HG03558 (cell line): ENCODE measurements at regions not wholly inside any gene's neighbourhood (a gene's known extent, or its start where the extent isn't known, plus 50 kb on each side); places are given as distances from the start of the nearest gene placed in this dataset.
"Not testable (repeated sequence)": the region's sequence is repeated elsewhere in the genome, so short reads cannot be mapped to it uniquely, and the experiment has no call there.

Experiments
- ATAC-seq: cut with Tn5 transposase; IDR thresholded peaks from one replicate; pipeline ENCODE4 v1.9.1; 2021; ENCODE audit warnings: moderate number of reproducible peaks; ENCODE audit not compliant: unreplicated experiment; ENCODE audit errors: extremely low read depth

DNA sequence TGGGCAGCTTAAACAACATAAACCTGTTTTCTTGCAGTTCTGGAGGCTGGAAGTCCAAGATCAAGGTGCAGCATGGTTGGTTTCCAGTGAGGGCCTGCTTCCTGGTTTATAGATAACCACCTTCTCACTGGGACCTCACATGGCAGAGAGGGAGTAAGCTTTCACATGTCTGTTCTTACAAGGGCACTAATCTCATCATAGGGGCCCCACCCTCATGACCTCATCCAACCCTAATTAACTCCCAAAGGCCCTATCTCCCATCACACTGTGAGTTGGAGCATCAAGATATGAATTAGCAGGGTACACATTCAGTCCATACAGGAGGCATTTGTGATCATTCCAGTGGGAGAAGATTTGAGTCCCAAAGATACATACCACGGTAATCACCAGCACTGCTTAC, 50.5 kb upstream of the GRIN2A start:
- no peak for ATAC-seq

DNA sequence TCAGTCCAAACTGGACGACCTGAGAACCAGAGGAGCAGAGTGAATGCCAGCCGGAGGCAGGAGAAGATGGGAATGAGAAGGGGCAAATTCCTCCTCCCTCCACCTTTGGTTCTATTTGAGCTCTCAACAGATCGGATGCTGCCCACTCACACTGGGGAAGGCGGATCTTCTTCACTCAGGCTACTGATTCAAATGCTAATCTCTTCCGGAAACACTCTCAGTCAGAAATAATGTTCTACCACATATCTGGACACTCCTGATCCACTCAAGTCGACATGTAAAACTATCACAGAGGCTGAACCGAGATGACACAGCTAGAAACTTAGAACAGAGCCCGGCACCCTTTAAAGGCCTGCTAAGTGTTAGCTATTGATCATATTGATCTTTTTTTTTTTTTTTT, 57.4 kb upstream of the GRIN2A start:
- no peak for ATAC-seq

DNA sequence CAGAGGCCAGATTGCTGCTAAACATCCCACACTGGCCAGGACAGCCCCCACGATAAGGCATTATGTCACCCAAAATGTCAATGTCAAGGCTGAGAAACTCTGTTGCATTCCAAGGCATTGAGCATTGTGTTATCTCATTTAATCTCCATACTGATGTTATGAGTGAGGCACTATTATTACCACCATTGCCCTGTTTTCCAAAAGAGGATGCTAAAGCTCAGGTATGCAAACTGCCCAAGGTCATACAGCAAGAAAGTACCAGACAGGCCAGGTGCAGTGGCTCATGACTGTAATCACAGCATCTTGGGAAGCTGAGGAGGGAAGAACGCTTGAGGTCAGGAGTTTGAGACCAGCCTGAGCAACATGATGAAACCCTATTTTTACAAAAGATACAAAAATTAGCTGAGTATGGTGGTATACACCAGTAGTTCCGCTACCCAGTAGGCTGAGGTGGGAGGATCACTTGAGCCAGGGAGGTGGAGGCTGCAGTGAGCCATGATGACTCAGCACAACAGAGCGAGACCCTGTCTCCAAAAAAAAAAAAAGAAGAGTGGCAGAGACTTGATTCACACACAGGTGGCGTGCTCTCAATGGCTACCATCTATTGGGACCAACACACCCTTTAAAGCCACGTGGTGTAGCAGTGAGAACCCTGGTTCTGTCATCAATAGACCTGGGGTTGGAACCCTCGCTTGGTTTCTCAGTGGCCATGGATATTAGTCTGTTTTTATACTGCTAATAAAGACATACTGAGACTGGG, 58.8 kb upstream of the GRIN2A start:
- ATAC-seq, result no peak

DNA sequence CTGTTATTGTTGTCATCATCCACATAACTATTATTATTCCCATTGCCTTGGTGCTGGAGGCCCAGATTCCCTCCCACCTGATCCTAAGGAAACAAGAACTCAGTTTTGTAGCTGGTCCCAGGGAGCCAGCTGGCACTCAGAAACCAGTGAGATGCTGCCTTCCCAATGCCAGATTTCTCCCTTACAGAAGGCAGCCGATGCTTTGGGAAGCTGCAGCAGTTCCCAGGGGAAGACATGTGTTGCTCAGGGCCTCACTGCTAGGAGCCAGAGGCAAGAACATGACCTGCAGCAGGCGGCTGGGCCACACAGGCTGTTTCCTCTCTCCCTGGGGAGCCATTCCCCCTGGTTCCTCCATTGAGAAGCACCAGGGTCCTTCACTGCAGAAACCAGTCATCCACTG, 59.9 kb upstream of the GRIN2A start:
- ATAC-seq, result no peak

DNA sequence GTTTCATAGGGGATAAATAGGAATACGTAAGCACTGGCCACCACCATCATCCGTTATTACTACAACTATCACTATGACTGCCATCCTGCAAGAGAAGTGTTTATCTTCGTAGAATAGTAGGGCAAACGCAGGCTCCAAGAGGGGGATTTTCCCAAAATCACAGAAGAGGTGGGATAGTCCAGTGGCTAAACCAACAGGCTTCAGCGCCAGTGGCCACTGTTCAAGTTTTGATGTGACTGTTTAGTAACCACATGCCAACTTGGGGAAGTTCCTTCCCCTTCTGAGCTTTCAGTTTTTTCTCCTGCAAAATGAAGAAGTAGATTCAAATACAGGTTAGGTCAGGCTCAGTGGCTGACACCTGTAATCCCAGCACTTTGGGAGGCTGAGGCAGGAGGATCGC, 60.7 kb upstream of the GRIN2A start:
- no peak for ATAC-seq

DNA sequence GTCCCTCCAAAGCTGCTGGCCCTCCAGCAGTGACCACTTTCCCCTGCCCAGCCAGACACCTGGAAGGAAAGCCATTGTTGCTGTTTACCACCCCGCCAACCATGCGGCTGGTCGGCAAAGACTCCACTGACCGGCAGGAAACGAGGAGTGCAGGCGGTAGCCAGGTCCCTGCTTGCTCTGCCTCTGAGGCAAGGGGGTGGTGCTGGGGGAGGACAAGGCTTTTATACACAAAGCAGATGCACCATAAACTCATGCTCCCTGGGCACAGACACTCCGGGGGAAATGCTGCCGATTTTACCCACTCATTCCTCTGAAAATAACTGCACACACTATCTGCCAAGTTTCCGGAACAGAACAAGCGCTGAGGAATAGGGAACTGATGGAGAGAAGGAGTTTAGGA, 62.8 kb upstream of the GRIN2A start:
- ATAC-seq, result no peak

DNA sequence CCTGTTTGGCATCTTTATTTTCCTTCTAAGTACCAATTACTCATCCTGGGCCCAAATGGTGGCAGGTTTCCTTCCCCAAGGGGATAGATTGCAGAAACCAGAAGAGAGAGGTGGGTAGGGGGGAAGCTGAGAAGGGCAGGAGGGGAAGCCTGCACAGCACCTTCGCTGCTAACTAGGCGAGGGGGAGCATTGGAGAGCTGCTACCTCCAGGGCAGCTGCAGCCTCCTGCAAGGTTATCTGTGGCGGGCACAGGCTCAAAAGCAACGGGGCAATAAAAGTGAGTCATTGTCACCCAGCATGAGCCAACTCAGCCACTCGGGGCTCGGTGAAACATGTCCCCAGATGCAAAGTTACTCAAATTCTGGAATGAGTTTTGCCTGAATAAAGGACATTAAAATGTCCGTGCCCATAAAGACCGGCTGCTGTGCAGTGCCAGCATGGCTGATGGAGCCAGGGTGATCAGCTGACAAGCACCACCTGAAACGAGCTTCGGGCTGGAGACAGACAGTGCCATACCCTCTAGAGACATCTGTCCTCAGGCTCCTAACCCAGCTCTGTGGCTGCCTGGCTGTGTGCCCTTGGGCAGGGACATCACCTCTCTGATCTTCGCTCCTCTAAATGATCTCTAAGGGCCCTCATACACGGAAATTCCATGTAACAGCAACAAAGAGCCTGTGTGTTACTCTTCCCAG, 68.1 kb upstream of the GRIN2A start:
- ATAC-seq, result no peak

DNA sequence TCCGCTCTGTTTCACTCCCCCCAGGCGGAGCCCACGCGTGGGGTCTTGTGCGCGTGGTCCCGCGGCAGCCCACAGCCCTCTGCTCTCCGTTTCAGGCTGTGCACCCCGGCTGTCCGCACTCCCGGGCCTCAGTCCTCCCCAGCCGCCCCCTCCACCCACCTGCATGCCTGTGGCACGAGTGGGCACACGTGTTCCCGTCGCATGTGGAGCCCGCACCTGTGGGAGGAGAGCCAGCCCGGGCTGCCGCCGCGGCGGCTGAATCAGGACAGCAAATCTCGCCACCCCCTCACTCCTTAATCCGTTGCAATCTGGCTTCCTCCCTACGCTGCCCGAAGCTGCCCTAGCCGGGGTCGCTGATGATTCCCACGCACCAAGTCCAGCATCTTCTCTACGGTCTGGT, 69.9 kb upstream of the GRIN2A start:
- ATAC-seq, result no peak

DNA sequence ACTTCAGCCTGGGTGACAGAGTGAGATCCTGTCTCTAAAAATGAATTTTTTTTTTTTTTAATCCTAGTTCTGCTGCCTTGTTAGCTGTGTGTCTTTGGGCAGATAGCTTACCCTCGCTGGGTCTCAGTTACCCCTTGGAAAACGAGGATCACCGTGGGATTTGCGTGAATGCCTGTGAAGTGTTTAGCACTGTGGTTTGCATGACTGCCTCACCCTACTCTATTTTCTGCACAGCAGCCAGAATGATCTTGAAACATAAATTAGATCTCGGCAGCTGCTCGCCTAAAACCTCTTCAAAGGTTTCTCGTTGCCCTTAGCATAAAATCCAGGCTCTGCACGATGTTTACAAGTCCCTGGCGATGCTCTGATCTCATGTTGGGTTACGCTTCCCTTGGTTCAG, 71.2 kb upstream of the GRIN2A start:
- no peak for ATAC-seq

DNA sequence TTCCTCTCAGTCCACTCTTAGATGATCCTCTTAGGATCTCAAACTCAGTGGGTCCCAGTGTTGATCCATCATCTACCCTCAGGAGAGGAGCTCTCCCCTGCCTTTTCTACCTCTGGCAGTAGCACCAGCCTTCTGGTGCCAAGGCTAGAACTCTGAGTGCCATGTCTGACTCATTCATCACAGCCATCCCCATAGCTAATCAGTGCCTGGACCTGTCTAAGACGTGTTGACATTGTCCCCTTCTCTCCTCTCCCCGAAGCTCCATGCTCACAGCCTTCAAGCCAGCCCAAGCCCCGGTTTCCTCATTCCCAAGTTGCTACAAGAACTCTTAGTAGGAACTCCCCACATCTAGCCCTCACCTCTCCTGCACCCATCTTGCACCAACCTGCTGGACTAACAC, 73.5 kb upstream of the GRIN2A start:
- ATAC-seq, result no peak

DNA sequence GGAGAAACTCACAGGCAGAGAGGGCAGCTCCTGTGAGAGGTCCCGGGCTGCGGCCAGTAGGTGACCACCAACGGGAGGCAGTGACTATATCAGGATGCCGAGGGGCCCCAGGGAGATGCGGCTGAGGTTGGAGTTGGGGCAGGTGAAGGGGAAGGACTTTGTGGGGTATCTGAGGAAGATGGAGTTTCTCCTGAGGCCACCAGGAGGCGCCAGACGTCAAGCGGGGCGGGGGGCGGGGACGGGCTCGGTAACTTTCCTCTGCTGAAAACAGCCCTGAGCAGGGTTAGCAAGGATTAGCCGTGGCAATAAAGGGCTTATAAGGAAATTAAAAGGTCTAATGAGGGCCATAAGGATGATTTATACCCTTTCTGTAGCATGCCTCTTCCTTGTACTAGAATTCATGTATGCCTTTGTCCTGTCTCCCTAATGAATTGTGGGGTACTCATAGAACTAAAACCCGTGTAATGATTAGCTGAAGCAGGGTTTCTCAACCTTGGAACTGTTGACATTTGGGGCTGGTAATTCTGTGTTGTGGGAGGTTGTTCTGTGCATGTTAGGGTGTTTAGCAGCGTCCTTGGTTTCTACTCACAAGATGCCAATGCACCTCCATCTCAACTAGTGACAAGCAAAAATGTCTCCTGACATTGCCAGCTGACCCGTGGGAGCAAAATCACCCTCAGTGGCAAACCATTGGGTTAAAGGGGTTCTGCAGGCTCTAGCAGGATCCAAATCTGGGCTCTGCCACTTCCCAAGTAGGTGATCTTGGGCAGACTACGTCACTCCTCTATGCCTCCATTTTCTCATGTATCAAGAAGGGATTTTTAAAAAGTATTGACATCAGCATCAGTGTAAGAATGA, 74.8 kb upstream of the GRIN2A start:
- no peak for ATAC-seq

DNA sequence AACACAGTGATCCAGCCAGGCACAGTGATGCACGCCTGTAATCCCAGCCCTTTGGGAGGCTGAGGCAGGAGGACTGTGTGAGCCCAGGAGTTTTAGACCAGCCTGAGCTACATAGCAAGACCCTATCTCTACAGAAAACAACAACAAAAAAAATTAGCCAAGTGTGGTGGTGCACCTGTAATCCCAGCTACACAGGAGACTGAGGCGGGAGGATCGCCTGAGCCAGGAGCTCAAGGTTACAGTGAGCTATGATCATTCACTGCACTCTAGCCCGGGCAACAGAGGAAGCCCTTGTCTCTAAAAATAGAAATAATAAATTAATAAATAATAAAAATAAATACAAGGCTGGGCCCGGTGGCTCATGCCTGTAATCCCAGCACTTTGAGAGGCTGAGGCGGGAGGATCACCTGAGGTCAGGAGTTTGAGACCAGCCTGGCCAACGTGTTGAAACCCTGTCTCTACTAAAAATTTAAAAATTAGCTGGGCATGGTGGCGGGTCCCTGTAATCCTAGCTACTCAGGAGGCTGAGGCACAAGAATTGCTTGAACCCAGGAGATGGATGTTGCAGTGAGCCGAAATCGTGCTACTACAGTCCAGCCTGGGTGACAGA, 75.5 kb upstream of the GRIN2A start:
- ATAC-seq, result not testable (repeated sequence)

DNA sequence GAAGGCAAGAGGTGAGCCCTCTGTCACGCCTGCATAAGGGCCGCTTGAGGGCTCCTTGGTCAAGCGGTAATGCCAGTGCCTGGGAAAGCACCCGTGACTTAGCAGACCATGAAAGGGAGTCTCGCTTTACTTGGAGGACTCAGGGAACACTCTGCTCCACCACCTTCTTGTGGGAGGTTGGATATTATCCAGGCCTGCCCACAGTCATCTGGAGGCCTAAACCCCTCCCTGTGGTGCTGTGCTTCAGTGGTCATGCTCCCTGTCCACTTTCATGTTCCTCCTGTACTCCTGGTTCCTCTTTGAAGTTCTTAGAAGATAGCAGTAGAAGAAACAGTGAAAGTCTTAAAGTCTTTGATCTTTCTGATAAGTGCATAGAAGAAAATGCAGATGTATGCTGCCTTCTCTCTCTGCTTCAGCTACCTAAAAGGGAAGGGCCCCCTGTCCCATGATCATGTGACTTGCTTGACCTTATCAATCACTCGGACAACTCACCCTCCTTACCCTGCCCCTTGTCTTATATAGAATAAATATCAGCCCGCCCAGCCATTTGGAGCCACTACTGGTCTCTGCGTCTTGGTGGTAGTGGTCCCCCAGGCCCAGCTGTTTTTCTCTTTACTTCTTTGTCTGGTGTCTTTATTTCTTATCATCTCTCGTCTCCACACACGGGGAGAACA, 76.8 kb upstream of the GRIN2A start:
- not testable (repeated sequence) for ATAC-seq

DNA sequence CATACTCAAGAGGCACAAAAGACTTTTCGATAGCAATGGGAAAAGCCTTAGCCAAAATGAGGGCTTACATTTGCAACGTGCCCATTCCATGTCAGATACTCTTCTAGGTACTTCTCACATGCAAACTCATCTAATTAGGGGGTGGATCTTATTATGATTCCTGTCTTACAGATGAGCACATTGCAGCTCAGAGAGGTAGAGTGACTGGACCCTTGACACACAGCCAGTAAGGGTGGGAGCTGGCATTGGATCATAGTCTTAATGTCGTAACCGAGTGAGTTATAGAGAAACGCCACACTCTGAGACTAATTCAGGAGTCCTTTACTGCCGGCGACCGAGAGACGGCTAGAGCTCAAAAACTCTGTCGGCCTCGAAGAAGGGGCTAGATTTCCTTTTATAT, 78.8 kb upstream of the GRIN2A start:
- ATAC-seq, result no peak

DNA sequence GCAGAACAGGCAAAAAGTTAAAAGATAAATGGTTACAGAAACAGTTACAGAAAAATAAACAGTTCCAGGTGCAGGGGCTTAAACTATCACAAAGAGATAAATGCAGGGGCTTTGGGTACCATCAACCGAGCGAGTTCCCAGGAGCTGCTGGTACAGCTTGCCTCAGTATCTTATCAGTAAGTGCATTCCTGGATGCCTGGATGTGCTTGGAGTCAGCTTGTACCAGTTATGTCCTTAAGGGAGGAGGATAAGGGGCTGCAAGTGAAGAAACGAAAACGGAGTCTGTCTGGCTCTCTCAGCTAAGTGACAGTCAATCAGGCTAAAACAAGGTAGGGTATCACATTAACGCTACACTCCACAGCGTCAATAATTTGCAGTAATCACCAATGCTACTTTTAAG, 79.3 kb upstream of the GRIN2A start:
- ATAC-seq, result not testable (repeated sequence)

DNA sequence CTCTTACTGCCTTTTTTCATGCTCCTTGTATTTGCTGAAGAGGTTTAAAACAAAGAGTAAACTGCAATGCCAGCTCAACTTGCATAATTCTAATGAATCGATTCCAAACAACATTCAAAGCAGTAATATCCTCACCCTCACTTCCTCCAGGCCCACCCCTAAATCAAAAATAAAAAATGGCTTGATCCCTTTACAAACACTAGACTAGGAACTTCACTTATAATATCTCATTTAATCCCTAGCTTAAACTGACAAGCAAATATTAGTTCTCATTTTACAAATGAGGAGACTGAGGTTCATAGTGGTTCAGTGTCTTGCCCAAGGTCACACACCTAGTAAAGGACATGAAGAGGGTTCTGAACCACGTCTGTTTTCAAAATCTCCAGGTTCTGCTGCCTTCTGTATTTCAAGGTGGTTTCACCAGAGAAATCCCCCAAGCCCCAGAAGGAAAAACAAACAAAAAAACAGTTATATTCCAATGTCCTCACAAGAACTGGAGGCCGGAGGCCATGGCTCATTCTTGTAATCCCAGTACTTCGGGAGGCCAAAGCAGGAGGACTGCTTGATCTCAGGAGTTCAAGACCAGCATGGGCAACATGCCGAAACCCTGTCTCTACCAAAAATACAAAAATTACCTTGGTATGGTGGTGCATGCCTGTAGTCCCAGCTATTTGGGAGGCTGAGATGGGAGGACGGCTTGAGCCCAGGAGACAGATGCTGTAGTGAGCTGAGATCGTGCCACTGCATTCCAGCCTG, 80.3 kb upstream of the GRIN2A start:
- no peak for ATAC-seq

DNA sequence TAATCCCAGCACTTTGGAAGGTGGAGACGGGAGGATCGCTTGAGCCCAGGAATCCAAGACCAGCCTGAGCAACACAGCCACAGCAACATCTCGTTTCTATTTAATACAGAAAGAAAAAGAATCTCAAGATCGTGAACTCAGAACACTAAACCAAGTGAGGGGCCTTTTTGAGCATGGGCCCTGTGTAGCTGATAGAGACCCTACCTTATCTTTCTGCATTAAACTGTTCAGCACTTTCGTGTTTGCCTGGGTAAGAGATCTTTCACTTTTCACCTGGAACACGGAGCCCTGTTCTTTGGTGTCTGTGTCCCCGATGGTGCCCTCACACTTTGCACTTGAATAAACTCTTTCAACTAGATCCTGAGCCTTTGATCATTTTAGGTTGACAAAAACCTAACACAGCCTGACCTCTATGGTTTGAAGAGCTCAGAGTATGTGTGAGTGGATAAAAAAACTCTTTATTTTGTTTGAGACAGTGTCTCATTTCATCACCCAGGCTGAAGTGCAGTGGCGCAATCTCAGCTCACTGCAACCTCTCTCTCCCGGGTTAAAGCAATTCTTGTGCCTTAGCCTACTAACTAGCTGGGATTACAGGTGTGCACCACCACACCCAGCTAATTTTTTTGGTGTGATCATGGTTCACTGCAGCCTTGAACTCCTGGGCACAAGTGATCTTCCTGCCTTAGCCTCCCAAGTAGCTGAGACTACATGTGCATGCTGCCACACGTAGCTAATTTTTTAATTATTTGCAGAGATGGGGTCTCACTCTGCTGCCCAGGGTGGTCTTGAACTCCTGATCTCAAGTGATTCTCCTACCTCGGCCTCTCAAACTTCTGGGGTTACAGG, 83.8 kb upstream of the GRIN2A start:
- no peak for ATAC-seq

DNA sequence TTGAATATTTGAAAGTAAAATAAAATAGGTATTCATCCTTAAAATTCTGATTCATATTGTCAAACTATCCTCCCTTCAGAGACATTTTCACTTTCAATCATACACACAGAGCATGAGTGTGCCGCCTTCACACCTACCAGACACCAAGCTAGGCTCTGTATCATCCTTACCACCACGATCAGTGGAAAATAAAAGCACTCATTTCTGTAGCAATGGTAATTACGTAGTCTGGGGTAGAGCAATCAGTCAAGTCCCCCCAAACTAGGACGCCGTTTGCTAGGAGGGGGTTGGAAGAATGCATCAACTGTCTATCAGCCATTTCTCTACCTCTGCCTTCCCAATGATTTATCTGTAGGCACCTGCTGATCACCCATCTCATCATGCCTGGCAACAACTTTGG, 84.6 kb upstream of the GRIN2A start:
- no peak for ATAC-seq

DNA sequence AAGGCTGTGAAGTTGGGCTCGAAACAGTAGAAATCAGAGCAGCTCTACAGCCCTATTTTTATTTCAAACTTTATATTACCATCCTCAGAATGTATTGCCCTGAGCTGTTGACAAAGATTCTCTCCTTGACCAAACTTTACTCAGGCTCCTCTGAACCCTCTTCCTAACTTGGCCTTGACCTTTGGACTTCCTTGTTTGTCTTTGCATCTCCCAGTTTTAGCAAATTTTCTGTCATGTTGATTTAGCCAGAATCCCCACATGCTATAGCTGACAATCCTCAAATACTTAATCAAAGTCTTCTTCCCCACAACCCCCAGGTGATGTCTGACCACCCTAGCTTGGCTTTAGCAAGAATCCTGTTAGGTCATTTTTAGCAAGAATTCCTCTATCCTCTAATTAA, 87.4 kb upstream of the GRIN2A start:
- no peak for ATAC-seq
